Endothelial cell of umbilical vein (primary cell): ENCODE measurements at regions not wholly inside any gene's neighbourhood (a gene's known extent, or its start where the extent isn't known, plus 50 kb on each side); places are given as distances from the start of the nearest gene placed in this dataset.

Source experiments
- GATA2 ChIP-seq: IDR thresholded peaks from 2 replicates; pipeline ENCODE4 v1.7.0; 2011; ENCODE audit warnings: low read depth, mild to moderate bottlenecking, moderate library complexity, mixed read lengths, low read length; ENCODE audit not compliant: insufficient read length, insufficient read depth
- POLR2A ChIP-seq: IDR thresholded peaks from 2 replicates; pipeline ENCODE4 v1.6.1; 2012; ENCODE audit warnings: low read depth, mild to moderate bottlenecking, control low read depth, low read length
- POLR2AphosphoS5 ChIP-seq: IDR thresholded peaks from 2 replicates; pipeline ENCODE4 v1.6.1; 2012; ENCODE audit warnings: low read depth, mild to moderate bottlenecking, control low read depth, low read length, moderate library complexity; ENCODE audit not compliant: insufficient read depth
- TF ChIP-seq, protein P1 (sequence below), 2 donors: IDR thresholded peaks; 1 replicate in 1 of 2; 2 replicates in 1 of 2; pipeline ENCODE4 v1.5.1; 2011; ENCODE audit warnings: low read length in 2 of 2, mild to moderate bottlenecking in 2 of 2, moderate library complexity in 2 of 2, control low read depth in 1 of 2, inconsistent platforms in 1 of 2, low read depth in 1 of 2; ENCODE audit not compliant: insufficient read depth in 1 of 2; ENCODE audit errors: extremely low read depth in 1 of 2

GRCh38 chr18:61957801-61958516 lies 65.2 kb upstream of the RNF152 start:
- peak; percentile 74 for TF ChIP-seq GATA2
- TF ChIP-seq POLR2AphosphoS5: peak; percentile 37
- no peak for TF ChIP-seq POLR2A
- TF ChIP-seq, protein P1, sequence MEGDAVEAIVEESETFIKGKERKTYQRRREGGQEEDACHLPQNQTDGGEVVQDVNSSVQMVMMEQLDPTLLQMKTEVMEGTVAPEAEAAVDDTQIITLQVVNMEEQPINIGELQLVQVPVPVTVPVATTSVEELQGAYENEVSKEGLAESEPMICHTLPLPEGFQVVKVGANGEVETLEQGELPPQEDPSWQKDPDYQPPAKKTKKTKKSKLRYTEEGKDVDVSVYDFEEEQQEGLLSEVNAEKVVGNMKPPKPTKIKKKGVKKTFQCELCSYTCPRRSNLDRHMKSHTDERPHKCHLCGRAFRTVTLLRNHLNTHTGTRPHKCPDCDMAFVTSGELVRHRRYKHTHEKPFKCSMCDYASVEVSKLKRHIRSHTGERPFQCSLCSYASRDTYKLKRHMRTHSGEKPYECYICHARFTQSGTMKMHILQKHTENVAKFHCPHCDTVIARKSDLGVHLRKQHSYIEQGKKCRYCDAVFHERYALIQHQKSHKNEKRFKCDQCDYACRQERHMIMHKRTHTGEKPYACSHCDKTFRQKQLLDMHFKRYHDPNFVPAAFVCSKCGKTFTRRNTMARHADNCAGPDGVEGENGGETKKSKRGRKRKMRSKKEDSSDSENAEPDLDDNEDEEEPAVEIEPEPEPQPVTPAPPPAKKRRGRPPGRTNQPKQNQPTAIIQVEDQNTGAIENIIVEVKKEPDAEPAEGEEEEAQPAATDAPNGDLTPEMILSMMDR (IDR thresholded peaks at IDR 0.05; ENCODE audit: extremely low read depth in 1 of 2, insufficient read depth in 1 of 2, low read depth in 1 of 2, low read length in 2 of 2): peak; percentile 16 to 39
